NB4 (cell line): ENCODE measurements at regions not wholly inside any gene's neighbourhood (a gene's known extent, or its start where the extent isn't known, plus 50 kb on each side); places are given as distances from the start of the nearest gene placed in this dataset.

Experiments used
- CTCF ChIP-seq: IDR thresholded peaks from one replicate; pipeline ENCODE4 v1.5.1; 2012; ENCODE audit warnings: low read depth, low read length
- MYC ChIP-seq: IDR thresholded peaks from 2 replicates; pipeline ENCODE4 v1.6.1; 2011; ENCODE audit warnings: low read depth, low read length
- POLR2A ChIP-seq: IDR thresholded peaks from 2 replicates; pipeline ENCODE4 v1.6.1; 2011; ENCODE audit warnings: mild to moderate bottlenecking; ENCODE audit not compliant: insufficient read length; ENCODE audit errors: extremely low read depth

DNA sequence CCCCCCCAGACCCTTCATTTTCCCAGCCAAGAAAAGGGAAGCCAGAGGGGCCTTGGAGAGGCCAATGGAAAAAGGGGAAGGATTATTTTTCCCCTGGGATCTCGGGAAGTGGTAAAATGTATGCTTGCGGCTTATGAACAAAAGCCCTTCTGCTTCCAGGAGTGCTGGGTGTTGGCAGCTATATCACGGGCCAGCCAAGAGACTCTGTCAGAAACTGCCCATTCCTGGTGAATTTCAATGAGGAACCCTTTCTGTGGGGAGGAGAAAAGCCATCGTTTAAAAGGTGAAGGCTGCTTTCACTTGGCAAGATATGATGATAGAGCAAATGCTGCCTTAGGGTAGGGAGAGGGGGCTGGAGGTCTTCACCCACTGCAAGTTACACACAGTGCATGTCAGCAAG is 69.7 kb upstream of the ZC3H12A start:
- TF ChIP-seq CTCF, result no peak
- no peak for TF ChIP-seq POLR2A
- TF ChIP-seq MYC, result no peak
